HepG2 (cell line): ENCODE measurements at regions not wholly inside any gene's neighbourhood (a gene's known extent, or its start where the extent isn't known, plus 50 kb on each side); places are given as distances from the start of the nearest gene placed in this dataset.

Experiments used
- ATAC-seq: fragments of 200-7000 bp; cut with Tn5 transposase; 3 replicates; pipeline ENCODE4 v1.9.1; 2020; ENCODE audit warnings: mild to moderate bottlenecking, moderate library complexity
- BruUV-seq: library from RNA; stranded (reverse); fragments of 400-500 nt; replicated peaks from 2 replicates; lab custom pipeline; 2021; lab: Mats Ljungman, UMichigan
- CTCF ChIA-PET: fragments of 300-600 bp; formaldehyde crosslinking; extraction: SDS; loops from one replicate; lab custom pipeline; 2021; ENCODE audit warnings: low total read pairs, inconsistent platforms, low intra/inter-chr PET ratio; lab: Yijun Ruan, JAX
- POLR2A ChIA-PET: fragments of 350-600 bp; sonication (Branson Sonifier 250); formaldehyde crosslinking; loops from one replicate; lab custom pipeline; 2020; ENCODE audit warnings: antibody characterized with exemption, inconsistent platforms; lab: Yijun Ruan, JAX
- DNase-seq: peaks from one replicate; pipeline ENCODE4 v3.0.0-alpha.2; 2015; ENCODE audit warnings: low spot score
- FAIRE-seq: peaks from 3 replicates; lab custom pipeline; 2011; peaks lifted over from hg19 to GRCh38; lab: Jason Lieb, UNC
- H2AFZ ChIP-seq: one replicate; pipeline ENCODE4 v1.6.1; 2011; ENCODE audit warnings: low read length, inconsistent platforms
- H3K27ac ChIP-seq: fragments of 300-600 bp; 3 replicates; pipeline ENCODE4 v1.8.0; 2011; ENCODE audit warnings: mixed run types, mild to moderate bottlenecking, mixed read lengths, low read length, inconsistent platforms; ENCODE audit not compliant: insufficient read depth; ENCODE audit errors: extremely low read length
- H3K27me3 ChIP-seq, 2 experiments: fragments of 200-600 bp in 1 of 2; 2 replicates in 1 of 2; 3 replicates in 1 of 2; pipeline versions ENCODE4 v1.6.0 to v1.8.0; 2011; ENCODE audit warnings: low read length in 2 of 2, mild to moderate bottlenecking in 2 of 2, moderate library complexity in 2 of 2, inconsistent platforms in 1 of 2; ENCODE audit not compliant: insufficient read depth in 2 of 2, control insufficient read depth in 1 of 2
- H3K36me3 ChIP-seq, 2 experiments: fragments of 200-600 bp in 1 of 2; replicated peaks in 1 of 2; 2 replicates in 1 of 2; 3 replicates in 1 of 2; pipeline versions ENCODE4 v1.5.1 to v1.8.0; 2011; ENCODE audit warnings: low read length in 2 of 2, inconsistent platforms in 1 of 2; ENCODE audit not compliant: insufficient read depth in 2 of 2, control insufficient read depth in 1 of 2
- H3K4me1 ChIP-seq: 2 replicates; pipeline ENCODE4 v1.5.1; 2012; ENCODE audit warnings: low read length, inconsistent platforms; ENCODE audit not compliant: insufficient read depth
- H3K4me2 ChIP-seq: 2 replicates; pipeline ENCODE4 v1.6.0; 2011; ENCODE audit warnings: low read depth, low read length, inconsistent platforms
- H3K4me3 ChIP-seq, 3 experiments: fragments of 200-600 bp in 1 of 3; sonication (generic), shearing (Covaris generic) in 1 of 3; replicated peaks in 1 of 3; 2 replicates each; pipeline ENCODE4 v1.5.1; 2011 to 2016; ENCODE audit warnings: low read length in 3 of 3, inconsistent platforms in 2 of 3, low read depth in 2 of 3, mild to moderate bottlenecking in 2 of 3, control low read depth in 1 of 3, mixed read lengths in 1 of 3; ENCODE audit not compliant: insufficient read depth in 1 of 3
- H3K79me2 ChIP-seq: one replicate; pipeline ENCODE4 v1.6.1; 2011; ENCODE audit warnings: low read length, inconsistent platforms; ENCODE audit not compliant: insufficient read depth
- H3K9ac ChIP-seq: 2 replicates; pipeline ENCODE4 v1.6.0; 2011; ENCODE audit warnings: mild to moderate bottlenecking, low read depth, low read length, inconsistent platforms; ENCODE audit not compliant: insufficient read depth
- H3K9me3 ChIP-seq: 2 replicates; pipeline ENCODE4 v1.5.1; 2012; ENCODE audit warnings: mild to moderate bottlenecking, low read length
- H4K20me1 ChIP-seq: 2 replicates; pipeline ENCODE4 v1.6.0; 2011; ENCODE audit warnings: inconsistent platforms, mild to moderate bottlenecking, low read length, moderate library complexity; ENCODE audit not compliant: insufficient read depth
- ARID2 ChIP-seq: sonication (generic); formaldehyde crosslinking; IDR thresholded peaks from 2 replicates; pipeline ENCODE4 v1.8.1; 2022; ENCODE audit warnings: mild to moderate bottlenecking, missing genetic modification reagents, borderline replicate concordance
- DR1 ChIP-seq: sonication (generic); formaldehyde crosslinking; IDR thresholded peaks from 2 replicates; pipeline ENCODE4 v1.8.0; 2021; ENCODE audit warnings: mild to moderate bottlenecking, missing genetic modification reagents, inconsistent platforms
- ETV6 ChIP-seq: sonication (generic); formaldehyde crosslinking; conservative IDR thresholded peaks from 2 replicates; pipeline ENCODE4 v1.4.0; 2020; ENCODE audit warnings: missing genetic modification reagents
- FUBP1 ChIP-seq: sonication (generic); formaldehyde crosslinking; IDR thresholded peaks from 2 replicates; pipeline ENCODE4 v1.5.1; 2020; ENCODE audit warnings: missing genetic modification reagents, mild to moderate bottlenecking, borderline replicate concordance
- HIC2 ChIP-seq: sonication (generic); formaldehyde crosslinking; IDR thresholded peaks from 2 replicates; pipeline ENCODE4 v1.9.0; 2022; ENCODE audit warnings: low read depth, missing genetic modification reagents
- HNRNPH1 ChIP-seq: fragments of 200-400 bp; formaldehyde crosslinking; optimal IDR thresholded peaks from 2 replicates; pipeline ENCODE3; 2017; ENCODE audit warnings: mild to moderate bottlenecking, low read depth, low read length
- HOXD1 ChIP-seq: sonication (generic); formaldehyde crosslinking; IDR thresholded peaks from 2 replicates; pipeline ENCODE4 v1.5.0; 2020; ENCODE audit warnings: missing genetic modification reagents
- MIER3 ChIP-seq: IDR thresholded peaks from 2 replicates; pipeline ENCODE4 v1.6.1; 2016; ENCODE audit warnings: missing compliant biosample characterization, borderline replicate concordance
- MTF2 ChIP-seq: sonication (generic); formaldehyde crosslinking; IDR thresholded peaks from 2 replicates; pipeline ENCODE4 v1.5.0; 2020; ENCODE audit warnings: missing genetic modification reagents, borderline replicate concordance
- PAWR ChIP-seq: sonication (generic); formaldehyde crosslinking; IDR thresholded peaks from 2 replicates; pipeline ENCODE4 v1.4.0; 2020; ENCODE audit warnings: missing genetic modification reagents, mild to moderate bottlenecking, borderline replicate concordance
- SP4 ChIP-seq: sonication (generic); formaldehyde crosslinking; IDR thresholded peaks from 2 replicates; pipeline ENCODE4 v1.8.1; 2023; ENCODE audit warnings: mild to moderate bottlenecking, missing genetic modification reagents
- ZKSCAN8 ChIP-seq: IDR thresholded peaks from 2 replicates; pipeline ENCODE4 v1.6.1; 2016; ENCODE audit warnings: borderline replicate concordance, missing genetic modification reagents, missing compliant biosample characterization
- ZNF224 ChIP-seq: sonication (generic); formaldehyde crosslinking; IDR thresholded peaks from 2 replicates; pipeline ENCODE4 v1.5.0; 2020; ENCODE audit warnings: mild to moderate bottlenecking, missing genetic modification reagents
- ZNF256 ChIP-seq: sonication (generic); formaldehyde crosslinking; conservative IDR thresholded peaks from 2 replicates; pipeline ENCODE4 v1.4.0; 2020; ENCODE audit warnings: missing genetic modification reagents
- ZNF3 ChIP-seq: IDR thresholded peaks from 2 replicates; pipeline ENCODE4 v1.7.0; 2017; ENCODE audit warnings: inconsistent platforms
- ZNF512 ChIP-seq: sonication (generic); formaldehyde crosslinking; IDR thresholded peaks from 2 replicates; pipeline ENCODE4 v1.4.0; 2020; ENCODE audit warnings: mild to moderate bottlenecking, missing genetic modification reagents
- ZNF777 ChIP-seq: sonication (generic); formaldehyde crosslinking; IDR thresholded peaks from 2 replicates; pipeline ENCODE4 v1.4.0; 2020; ENCODE audit warnings: missing genetic modification reagents
- ZNF782 ChIP-seq: sonication (generic); formaldehyde crosslinking; IDR thresholded peaks from 2 replicates; pipeline ENCODE4 v1.4.0; 2020; ENCODE audit warnings: missing genetic modification reagents, mild to moderate bottlenecking, borderline replicate concordance
- ZNF891 ChIP-seq: sonication (generic); formaldehyde crosslinking; IDR thresholded peaks from 2 replicates; pipeline ENCODE4 v1.5.0; 2020; ENCODE audit warnings: mild to moderate bottlenecking, missing genetic modification reagents
- WGBS: methylation state at CpG from one replicate; pipeline ENCODE4 v1.1.6; 2017; ENCODE audit warnings: low lambda C conversion rate; 5-methylcytosine and 5-hydroxymethylcytosine counted together
- in situ Hi-C: cut with HindIII; loops from 2 replicates; pipeline ENCODE4 v1.10.0; 2017; ENCODE audit warnings: low pct_unique_long_range_greater_than_20kb; ENCODE audit not compliant: extremely low pct_ligation_motif_present
- intact Hi-C: fragments of 100-400 bp; cut with micrococcal nuclease; formaldehyde crosslinking; loops from one replicate; pipeline ENCODE4 v1.10.0; 2022; ENCODE audit not compliant: unreplicated experiment

- ATAC-seq: no peak
- no peak for FAIRE-seq
- intact Hi-C loops: no loop called here
- H4K20me1 ChIP-seq: no peaks in the 10 kb centered on the region
- no peak overlapping the region for H3K9ac ChIP-seq
- no peaks in the 10 kb centered on the region for H3K27me3 ChIP-seq
- H2AFZ ChIP-seq: no peak overlapping the region
- no TSS peak for BruUV-seq
- H3K4me1 ChIP-seq: no peaks in the 10 kb centered on the region
- H3K79me2 ChIP-seq: no peaks in the 10 kb centered on the region
- 15% methylated on average over 1 of the region's 1 CpG for WGBS
- POLR2A ChIA-PET: no interaction called here
- H3K4me3 ChIP-seq: no peak overlapping the region
- in situ Hi-C loops: no loop called here
- TF ChIP-seq ZKSCAN8 (CRISPR knock-in tag): no peak
- no peak for TF ChIP-seq MTF2 (CRISPR knock-in tag)
- no peak for TF ChIP-seq ZNF224 (CRISPR knock-in tag)
- TF ChIP-seq ZNF3 (CRISPR knock-in tag): no peak
- TF ChIP-seq FUBP1 (CRISPR knock-in tag): no peak
- no peak for TF ChIP-seq ARID2 (CRISPR knock-in tag)
- no peak for TF ChIP-seq PAWR
- no peak for TF ChIP-seq HOXD1
- TF ChIP-seq ZNF512 (CRISPR knock-in tag): no peak
- no peak for TF ChIP-seq SP4 (CRISPR knock-in tag)
- no peak for TF ChIP-seq ZNF891 (CRISPR knock-in tag)
- no peak for TF ChIP-seq HNRNPH1
- no peak for TF ChIP-seq MIER3 (CRISPR knock-in tag)
- TF ChIP-seq ZNF256 (CRISPR knock-in tag): no peak
- no peak for TF ChIP-seq HIC2 (CRISPR knock-in tag)
- TF ChIP-seq ZNF777: no peak
- no peak for TF ChIP-seq DR1 (CRISPR knock-in tag)
- TF ChIP-seq ZNF782: no peak
- TF ChIP-seq ETV6 (CRISPR knock-in tag): no peak
- no peaks in the 10 kb centered on the region for H3K36me3 ChIP-seq
- no peak for DNase-seq
- H3K4me2 ChIP-seq: no peak overlapping the region
- H3K27ac ChIP-seq: no peak overlapping the region
- CTCF ChIA-PET: no interaction called here
- H3K9me3 ChIP-seq: peaks cover 40% of the 10 kb centered on the region
These were observed 123.9 kb downstream of the DIO2 start for GRCh38 chr14:80087411-80087810.
